ENCODE measurements at regions not wholly inside any gene's neighbourhood (a gene's known extent, or its start where the extent isn't known, plus 50 kb on each side); places are given as distances from the start of the nearest gene placed in this dataset.

GRCh38 chr2:2879071-2879470 is 498.5 kb downstream of the EIPR1 start (continued):
- TF ChIP-seq CBX8 (IDR thresholded peaks at IDR 0.05; ENCODE audit: borderline replicate concordance, extremely low read depth, low read depth, low read length, poor library complexity, severe bottlenecking) (no peak), SMAD2 (IDR thresholded peaks at IDR 0.05; ENCODE audit: low read depth, low read length) (no peak), TAF1 (IDR thresholded peaks at IDR 0.05; ENCODE audit: control insufficient read depth, extremely low read depth, insufficient read depth, low read length, severe bottlenecking) (no peak), RBM34 (IDR thresholded peaks at IDR 0.05; ENCODE audit: borderline replicate concordance, insufficient read depth, low read length) (no peak), ZNF41 (CRISPR knock-in tag; conservative IDR thresholded peaks at IDR 0.05) (no peak), NKRF (IDR thresholded peaks at IDR 0.05; ENCODE audit: borderline replicate concordance) (no peak), ZBTB34 (CRISPR knock-in tag; IDR thresholded peaks at IDR 0.05) (no peak), HOMEZ (CRISPR knock-in tag; IDR thresholded peaks at IDR 0.05) (no peak), KAT7 (CRISPR knock-in tag; IDR thresholded peaks at IDR 0.05; ENCODE audit: borderline replicate concordance) (no peak)

All from K562 (cell line).